ENCODE measurements at regions not wholly inside any gene's neighbourhood (a gene's known extent, or its start where the extent isn't known, plus 50 kb on each side); places are given as distances from the start of the nearest gene placed in this dataset.

GRCh38 chr13:40401911-40402776 is 264.3 kb downstream of the FOXO1 start (continued):
- 0 out of 2 replicates have a peak, but pooled peaks have one; percentile 20 for TF ChIP-seq VEZF1 (CRISPR knock-in tag; IDR thresholded peaks at IDR 0.05)
- TF ChIP-seq ESRRA (IDR thresholded peaks at IDR 0.05; ENCODE audit: borderline replicate concordance, low read depth), result peak; percentile 17; the same call in 1 of the 2 replicates
- no peak for TF ChIP-seq RBM39 (optimal IDR thresholded peaks at IDR 0.05; ENCODE audit: low read depth, low read length)
- TF ChIP-seq CHD7 (IDR thresholded peaks at IDR 0.05; ENCODE audit: low read depth, low read length), result no peak
- peak in 1 of 3 experiments; percentile 81; a peak in 2 of 6 replicates for TF ChIP-seq ZBTB11 (CRISPR knock-in tag; IDR thresholded peaks at IDR 0.05)
- TF ChIP-seq SMARCE1 (IDR thresholded peaks at IDR 0.05), result peak; percentile 56; the same call in 1 of the 2 replicates
- TF ChIP-seq NR2C2 (CRISPR knock-in tag; IDR thresholded peaks at IDR 0.05), result no peak
- peak; percentile 87 for TF ChIP-seq NR2C2 (tag; IDR thresholded peaks at IDR 0.05)
- TF ChIP-seq FOXJ3 (CRISPR knock-in tag; IDR thresholded peaks at IDR 0.05), result no peak
